ENCODE measurements at regions not wholly inside any gene's neighbourhood (a gene's known extent, or its start where the extent isn't known, plus 50 kb on each side); places are given as distances from the start of the nearest gene placed in this dataset.
A peak's percentile ranks its signal among the peaks of the same experiment; 100 is the strongest.

- no peak for TF ChIP-seq HOXA7 (CRISPR knock-in tag; IDR thresholded peaks at IDR 0.05)
These were observed 56.4 kb upstream of the CCDC71L start (continued) for GRCh38 chr7:106717254-106717954.

DNA sequence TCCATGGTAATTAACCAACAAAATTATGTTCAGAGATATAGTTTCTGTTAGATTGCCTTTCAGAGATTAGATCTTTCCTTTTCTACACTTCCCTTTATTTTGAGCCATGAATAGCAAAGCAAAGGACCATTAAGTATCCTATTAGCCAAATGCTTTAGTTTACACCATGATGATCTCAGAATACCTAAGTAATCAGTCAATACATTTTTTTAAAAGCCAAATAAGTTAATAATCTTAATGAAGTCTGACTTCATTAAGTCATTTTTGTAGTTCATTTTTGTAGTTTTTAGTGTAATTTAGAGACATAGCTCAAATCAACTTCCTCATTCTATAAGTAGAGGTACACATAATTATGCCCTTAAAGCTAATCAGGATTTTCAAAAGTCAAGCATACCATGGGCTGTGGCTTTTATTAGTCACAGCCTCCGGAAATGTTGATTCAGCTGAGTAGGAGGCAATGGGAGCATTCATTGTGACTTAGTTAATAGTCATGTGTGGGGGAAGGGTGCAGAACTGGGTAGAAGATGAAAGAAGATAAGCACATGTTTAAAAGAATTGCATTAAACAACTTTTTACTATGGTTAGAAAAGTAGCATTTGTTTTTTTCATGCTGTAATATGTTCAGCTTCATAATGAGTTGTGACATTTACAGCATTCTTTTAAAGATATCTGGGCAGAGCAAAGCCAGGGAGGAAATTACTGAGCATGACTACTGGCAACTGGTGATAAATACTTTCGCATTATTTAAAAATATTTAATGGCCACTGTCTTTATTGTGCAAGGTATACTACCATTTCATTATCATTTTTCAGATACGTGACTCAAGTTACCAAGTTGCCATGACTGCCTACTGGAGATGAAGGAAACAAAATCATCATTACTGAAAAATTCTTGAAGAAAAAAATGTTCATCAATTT, 57.3 kb upstream of the CCDC71L start:
- H3K4me3 ChIP-seq = no peak overlapping the region
- FAIRE-seq (no peak), ATAC-seq (peak; percentile 70 to 88), DNase-seq (ENCODE audit: low read depth in 1 of 2, low spot score in 1 of 2) (peak; percentile 46 to 51)
- POLR2A ChIA-PET = interaction anchor here (0.8 kb wide), 1 partner anchor 57 kb away, joined by 4 read pairs; the partner anchor contains the start of gene CCDC71L
- H3K4me2 ChIP-seq = peak overlapping the region; percentile 48
- CTCF ChIA-PET = interaction anchor here (1.5 to 4.7 kb wide), 5 partner anchors 14 to 542 kb away, joined by 3 to 31 read pairs (median 7); partner anchors contain the start of gene CCDC71L
- peaks cover 13% of the 10 kb centered on the region for H3K4me1 ChIP-seq
- 28% methylated on average over 3 of the region's 3 CpGs for WGBS (ENCODE audit: missing lambda C conversion rate)
- H3K27ac ChIP-seq = peak overlapping the region; percentile 5 to 65; a peak in 4 of 6 replicates
- no peak for TF ChIP-seq HDAC2 (IDR thresholded peaks at IDR 0.05)
- TF ChIP-seq JUNB (IDR thresholded peaks at IDR 0.05) = peak; percentile 38; the same call in 1 of the 2 replicates
- peak; percentile 53; the same call in 1 of the 2 replicates for TF ChIP-seq GATA3 (IDR thresholded peaks at IDR 0.05; ENCODE audit: borderline replicate concordance)
- 0 out of 5 replicates have a peak, but pooled peaks of 1 of the 2 experiments have one; percentile 25 for TF ChIP-seq EP300 (IDR thresholded peaks at IDR 0.05)
- no peak for TF ChIP-seq HOXA7 (CRISPR knock-in tag; IDR thresholded peaks at IDR 0.05)
- TF ChIP-seq RFX5 (IDR thresholded peaks at IDR 0.05) = no peak
- TF ChIP-seq BHLHE40 (IDR thresholded peaks at IDR 0.05; ENCODE audit: low read depth, low read length) = no peak
- peak; percentile 24; the same call in 1 of the 2 replicates for TF ChIP-seq FOSL2 (IDR thresholded peaks at IDR 0.05)
- TF ChIP-seq FOSL2 (CRISPR knock-in tag; IDR thresholded peaks at IDR 0.05) = peak; percentile 69
- TF ChIP-seq MAFK (IDR thresholded peaks at IDR 0.05; ENCODE audit: partially characterized antibody) = no peak
- 0 out of 2 replicates have a peak, but pooled peaks have one; percentile 68 for TF ChIP-seq FOXS1 (CRISPR knock-in tag; IDR thresholded peaks at IDR 0.05)
- H3K9me3 ChIP-seq = no peaks in the 10 kb centered on the region

DNA sequence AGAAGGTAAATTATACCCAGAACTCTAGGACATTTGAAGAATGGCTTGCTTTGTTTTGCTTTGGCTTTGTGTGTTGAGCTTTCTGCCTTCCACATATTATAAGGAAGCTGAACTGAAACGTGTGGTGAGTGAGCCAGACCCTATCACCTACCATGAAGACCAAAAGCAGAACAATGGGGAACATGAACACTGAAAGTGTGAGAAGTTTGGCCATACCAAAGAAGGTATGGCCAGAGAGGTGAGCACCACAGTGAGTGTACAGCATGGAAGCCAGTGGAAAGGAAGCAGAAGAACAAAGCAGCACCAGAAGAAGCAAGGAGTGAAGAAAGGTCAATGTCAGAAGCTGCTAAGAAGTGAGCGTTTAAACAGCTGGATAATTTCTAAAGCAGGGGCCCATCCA, 59.7 kb upstream of the CCDC71L start:
- no peak overlapping the region for H3K4me2 ChIP-seq
- CTCF ChIA-PET = interaction anchor here (2.8 to 4.7 kb wide), 2 partner anchors 16 to 61 kb away, joined by 17 to 31 read pairs; partner anchors contain the start of gene CCDC71L
- no peak for FAIRE-seq
- peaks cover 13% of the 10 kb centered on the region for H3K4me1 ChIP-seq
- no peak overlapping the region for H3K4me3 ChIP-seq
- no peak for DNase-seq (ENCODE audit: low read depth in 1 of 2, low spot score in 1 of 2)
- H3K9me3 ChIP-seq = no peaks in the 10 kb centered on the region
- POLR2A ChIA-PET = no interaction called here
- 50% methylated on average over 2 of the region's 2 CpGs for WGBS (ENCODE audit: missing lambda C conversion rate)
- no peak overlapping the region for H3K27ac ChIP-seq
- TF ChIP-seq CBX8 (IDR thresholded peaks at IDR 0.05) = no peak
- no peak for TF ChIP-seq TP53 (CRISPR knock-in tag; IDR thresholded peaks at IDR 0.05)
- TF ChIP-seq KDM1A (IDR thresholded peaks at IDR 0.05; ENCODE audit: low read depth) = no peak
- TF ChIP-seq MAFK (IDR thresholded peaks at IDR 0.05; ENCODE audit: partially characterized antibody) = no peak
- no peak for ATAC-seq

GRCh38 chr7:106721816-106722785, 61.1 kb upstream of the CCDC71L start:
- ATAC-seq (no peak), DNase-seq (ENCODE audit: low read depth in 1 of 2, low spot score in 1 of 2) (no peak), FAIRE-seq (no peak)
- WGBS (ENCODE audit: missing lambda C conversion rate) = 49% methylated on average over 5 of the region's 5 CpGs
- Histone ChIP-seq H3K4me1 (peaks cover 13% of the 10 kb centered on the region), H3K4me3 (no peak overlapping the region), H3K9me3 (no peaks in the 10 kb centered on the region), H3K4me2 (no peak overlapping the region), H3K27ac (no peak overlapping the region)
- CTCF ChIA-PET = interaction anchor here (0.8 to 4.7 kb wide), 3 partner anchors 9 to 62 kb away, joined by 3 to 31 read pairs (median 3); partner anchors contain the start of gene CCDC71L
- POLR2A ChIA-PET = no interaction called here
- TF ChIP-seq CTCF (IDR thresholded peaks at IDR 0.05) (no peak), ATOH8 (CRISPR knock-in tag; IDR thresholded peaks at IDR 0.05; ENCODE audit: low read depth) (no peak), KDM5A (IDR thresholded peaks at IDR 0.05) (no peak), E2F6 (IDR thresholded peaks at IDR 0.05; ENCODE audit: borderline replicate concordance, low read depth) (no peak), ZFP36 (IDR thresholded peaks at IDR 0.05; ENCODE audit: borderline replicate concordance, partially characterized antibody) (no peak), EP300 (IDR thresholded peaks at IDR 0.05) (no peak), NR3C1 (IDR thresholded peaks at IDR 0.05) (no peak), ELK1 (IDR thresholded peaks at IDR 0.05; ENCODE audit: low read depth, low read length) (no peak), ESRRA (IDR thresholded peaks at IDR 0.05; ENCODE audit: borderline replicate concordance, low read length) (no peak), SREBF2 (IDR thresholded peaks at IDR 0.05) (no peak), ZNF302 (CRISPR knock-in tag; IDR thresholded peaks at IDR 0.05) (no peak)

Data from A549 (cell line).